ENCODE measurements at regions not wholly inside any gene's neighbourhood (a gene's known extent, or its start where the extent isn't known, plus 50 kb on each side); places are given as distances from the start of the nearest gene placed in this dataset.

DNA sequence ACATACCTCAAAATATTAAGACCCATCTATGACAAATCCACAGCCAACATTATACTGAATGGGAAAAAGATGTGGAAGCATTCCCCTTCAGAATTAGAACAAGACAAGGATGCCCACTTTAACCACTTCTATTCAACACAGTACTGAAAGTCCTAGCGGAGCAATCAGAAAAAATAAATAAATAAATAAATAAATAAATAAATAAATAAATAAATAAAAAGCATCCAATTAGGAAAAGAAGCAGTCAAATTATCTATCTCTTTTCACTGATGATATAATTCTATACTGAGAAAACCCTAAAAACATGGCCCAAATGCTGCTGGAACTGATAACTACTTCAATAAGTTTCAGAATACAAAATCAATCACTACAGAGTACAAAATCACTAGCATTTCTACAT lies 67.5 kb downstream of the PRR32 start (continued):
- TF ChIP-seq ZNF560 (tag by site-specific recombination; IDR thresholded peaks at IDR 0.05; ENCODE audit: borderline replicate concordance) (peak; percentile 62; the same call in 1 of the 2 replicates), ZNF558 (tag by site-specific recombination; IDR thresholded peaks at IDR 0.05) (no peak), ZNF658 (tag by site-specific recombination; IDR thresholded peaks at IDR 0.05) (no peak), ZNF571 (tag by site-specific recombination; IDR thresholded peaks at IDR 0.05) (no peak), ZXDB (tag by site-specific recombination; IDR thresholded peaks at IDR 0.05) (peak; percentile 58), REPIN1 (tag by site-specific recombination; IDR thresholded peaks at IDR 0.05; ENCODE audit: low read depth) (no peak), ZNF529 (tag by site-specific recombination; IDR thresholded peaks at IDR 0.05; ENCODE audit: insufficient replicate concordance) (no peak), ZNF138 (tag by site-specific recombination; IDR thresholded peaks at IDR 0.05; ENCODE audit: borderline replicate concordance) (no peak), ZNF623 (tag by site-specific recombination; IDR thresholded peaks at IDR 0.05) (peak; percentile 65), SCRT2 (tag by site-specific recombination; IDR thresholded peaks at IDR 0.05) (no peak), GLIS2 (tag by site-specific recombination; IDR thresholded peaks at IDR 0.05) (no peak), RBAK (tag by site-specific recombination; IDR thresholded peaks at IDR 0.05) (no peak), ZNF133 (tag by site-specific recombination; IDR thresholded peaks at IDR 0.05) (no peak), ZNF549 (tag by site-specific recombination; IDR thresholded peaks at IDR 0.05) (no peak), ZSCAN23 (tag by site-specific recombination; IDR thresholded peaks at IDR 0.05) (no peak), ZNF350 (tag by site-specific recombination; IDR thresholded peaks at IDR 0.05) (no peak), ZNF24 (tag by site-specific recombination; IDR thresholded peaks at IDR 0.05) (no peak), ZNF561 (tag by site-specific recombination; IDR thresholded peaks at IDR 0.05; ENCODE audit: borderline replicate concordance) (no peak), ZFP41 (tag by site-specific recombination; IDR thresholded peaks at IDR 0.05; ENCODE audit: borderline replicate concordance) (no peak), ZNF654 (tag by site-specific recombination; IDR thresholded peaks at IDR 0.05; ENCODE audit: low read depth) (peak; percentile 33)
- TF ChIP-seq, protein P1, sequence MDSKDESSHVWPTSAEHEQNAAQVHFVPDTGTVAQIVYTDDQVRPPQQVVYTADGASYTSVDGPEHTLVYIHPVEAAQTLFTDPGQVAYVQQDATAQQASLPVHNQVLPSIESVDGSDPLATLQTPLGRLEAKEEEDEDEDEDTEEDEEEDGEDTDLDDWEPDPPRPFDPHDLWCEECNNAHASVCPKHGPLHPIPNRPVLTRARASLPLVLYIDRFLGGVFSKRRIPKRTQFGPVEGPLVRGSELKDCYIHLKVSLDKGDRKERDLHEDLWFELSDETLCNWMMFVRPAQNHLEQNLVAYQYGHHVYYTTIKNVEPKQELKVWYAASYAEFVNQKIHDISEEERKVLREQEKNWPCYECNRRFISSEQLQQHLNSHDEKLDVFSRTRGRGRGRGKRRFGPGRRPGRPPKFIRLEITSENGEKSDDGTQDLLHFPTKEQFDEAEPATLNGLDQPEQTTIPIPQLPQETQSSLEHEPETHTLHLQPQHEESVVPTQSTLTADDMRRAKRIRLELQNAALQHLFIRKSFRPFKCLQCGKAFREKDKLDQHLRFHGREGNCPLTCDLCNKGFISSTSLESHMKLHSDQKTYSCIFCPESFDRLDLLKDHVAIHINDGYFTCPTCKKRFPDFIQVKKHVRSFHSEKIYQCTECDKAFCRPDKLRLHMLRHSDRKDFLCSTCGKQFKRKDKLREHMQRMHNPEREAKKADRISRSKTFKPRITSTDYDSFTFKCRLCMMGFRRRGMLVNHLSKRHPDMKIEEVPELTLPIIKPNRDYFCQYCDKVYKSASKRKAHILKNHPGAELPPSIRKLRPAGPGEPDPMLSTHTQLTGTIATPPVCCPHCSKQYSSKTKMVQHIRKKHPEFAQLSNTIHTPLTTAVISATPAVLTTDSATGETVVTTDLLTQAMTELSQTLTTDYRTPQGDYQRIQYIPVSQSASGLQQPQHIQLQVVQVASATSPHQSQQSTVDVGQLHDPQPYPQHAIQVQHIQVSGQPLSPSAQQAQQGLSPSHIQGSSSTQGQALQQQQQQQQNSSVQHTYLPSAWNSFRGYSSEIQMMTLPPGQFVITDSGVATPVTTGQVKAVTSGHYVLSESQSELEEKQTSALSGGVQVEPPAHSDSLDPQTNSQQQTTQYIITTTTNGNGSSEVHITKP (tag by site-specific recombination; IDR thresholded peaks at IDR 0.05) = no peak
- TF ChIP-seq, protein P2, sequence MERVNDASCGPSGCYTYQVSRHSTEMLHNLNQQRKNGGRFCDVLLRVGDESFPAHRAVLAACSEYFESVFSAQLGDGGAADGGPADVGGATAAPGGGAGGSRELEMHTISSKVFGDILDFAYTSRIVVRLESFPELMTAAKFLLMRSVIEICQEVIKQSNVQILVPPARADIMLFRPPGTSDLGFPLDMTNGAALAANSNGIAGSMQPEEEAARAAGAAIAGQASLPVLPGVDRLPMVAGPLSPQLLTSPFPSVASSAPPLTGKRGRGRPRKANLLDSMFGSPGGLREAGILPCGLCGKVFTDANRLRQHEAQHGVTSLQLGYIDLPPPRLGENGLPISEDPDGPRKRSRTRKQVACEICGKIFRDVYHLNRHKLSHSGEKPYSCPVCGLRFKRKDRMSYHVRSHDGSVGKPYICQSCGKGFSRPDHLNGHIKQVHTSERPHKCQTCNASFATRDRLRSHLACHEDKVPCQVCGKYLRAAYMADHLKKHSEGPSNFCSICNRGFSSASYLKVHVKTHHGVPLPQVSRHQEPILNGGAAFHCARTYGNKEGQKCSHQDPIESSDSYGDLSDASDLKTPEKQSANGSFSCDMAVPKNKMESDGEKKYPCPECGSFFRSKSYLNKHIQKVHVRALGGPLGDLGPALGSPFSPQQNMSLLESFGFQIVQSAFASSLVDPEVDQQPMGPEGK (tag by site-specific recombination; IDR thresholded peaks at IDR 0.05) = no peak
- TF ChIP-seq, protein P3, sequence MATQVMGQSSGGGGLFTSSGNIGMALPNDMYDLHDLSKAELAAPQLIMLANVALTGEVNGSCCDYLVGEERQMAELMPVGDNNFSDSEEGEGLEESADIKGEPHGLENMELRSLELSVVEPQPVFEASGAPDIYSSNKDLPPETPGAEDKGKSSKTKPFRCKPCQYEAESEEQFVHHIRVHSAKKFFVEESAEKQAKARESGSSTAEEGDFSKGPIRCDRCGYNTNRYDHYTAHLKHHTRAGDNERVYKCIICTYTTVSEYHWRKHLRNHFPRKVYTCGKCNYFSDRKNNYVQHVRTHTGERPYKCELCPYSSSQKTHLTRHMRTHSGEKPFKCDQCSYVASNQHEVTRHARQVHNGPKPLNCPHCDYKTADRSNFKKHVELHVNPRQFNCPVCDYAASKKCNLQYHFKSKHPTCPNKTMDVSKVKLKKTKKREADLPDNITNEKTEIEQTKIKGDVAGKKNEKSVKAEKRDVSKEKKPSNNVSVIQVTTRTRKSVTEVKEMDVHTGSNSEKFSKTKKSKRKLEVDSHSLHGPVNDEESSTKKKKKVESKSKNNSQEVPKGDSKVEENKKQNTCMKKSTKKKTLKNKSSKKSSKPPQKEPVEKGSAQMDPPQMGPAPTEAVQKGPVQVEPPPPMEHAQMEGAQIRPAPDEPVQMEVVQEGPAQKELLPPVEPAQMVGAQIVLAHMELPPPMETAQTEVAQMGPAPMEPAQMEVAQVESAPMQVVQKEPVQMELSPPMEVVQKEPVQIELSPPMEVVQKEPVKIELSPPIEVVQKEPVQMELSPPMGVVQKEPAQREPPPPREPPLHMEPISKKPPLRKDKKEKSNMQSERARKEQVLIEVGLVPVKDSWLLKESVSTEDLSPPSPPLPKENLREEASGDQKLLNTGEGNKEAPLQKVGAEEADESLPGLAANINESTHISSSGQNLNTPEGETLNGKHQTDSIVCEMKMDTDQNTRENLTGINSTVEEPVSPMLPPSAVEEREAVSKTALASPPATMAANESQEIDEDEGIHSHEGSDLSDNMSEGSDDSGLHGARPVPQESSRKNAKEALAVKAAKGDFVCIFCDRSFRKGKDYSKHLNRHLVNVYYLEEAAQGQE (tag by site-specific recombination; IDR thresholded peaks at IDR 0.05) = 0 out of 2 replicates have a peak, but pooled peaks have one; percentile 40

All from HEK293 (cell line).